ENCODE measurements at regions not wholly inside any gene's neighbourhood (a gene's known extent, or its start where the extent isn't known, plus 50 kb on each side); places are given as distances from the start of the nearest gene placed in this dataset.

GRCh38 chr3:41040256-41040655 lies 159.0 kb upstream of the CTNNB1 start:
- no peak for TF ChIP-seq CTCF (conservative IDR thresholded peaks at IDR 0.05; ENCODE audit: low read length)
- TF ChIP-seq EZH2phosphoT487 (IDR thresholded peaks at IDR 0.05; ENCODE audit: borderline replicate concordance, low read depth, low read length) = no peak

Data from OCI-LY7 (cell line).